Astrocyte of the hippocampus (primary cell): ENCODE measurements at regions not wholly inside any gene's neighbourhood (a gene's known extent, or its start where the extent isn't known, plus 50 kb on each side); places are given as distances from the start of the nearest gene placed in this dataset.
"Not testable (repeated sequence)": the region's sequence is repeated elsewhere in the genome, so short reads cannot be mapped to it uniquely, and the experiment has no call there.

Experiments
- DNase-seq: peaks from one replicate; pipeline ENCODE4 v3.0.0; 2011; ENCODE audit warnings: low read depth, low spot score

GRCh38 chr3:80734920-80735319 is 967.1 kb upstream of the ROBO1 start:
- DNase-seq, result no peak

GRCh38 chr3:80734483-80734882 is 966.7 kb upstream of the ROBO1 start:
- DNase-seq, result peak; percentile 9

GRCh38 chr3:80733522-80734176 is 965.9 kb upstream of the ROBO1 start:
- DNase-seq, result peak; percentile 85

GRCh38 chr3:80727561-80727960 is 959.8 kb upstream of the ROBO1 start:
- not testable (repeated sequence) for DNase-seq

- not testable (repeated sequence) for DNase-seq
These were observed 942.0 kb upstream of the ROBO1 start for GRCh38 chr3:80709597-80710322.

- no peak for DNase-seq
These were observed 937.5 kb upstream of the ROBO1 start for GRCh38 chr3:80705290-80705689.

- DNase-seq, result no peak
These were observed 933.6 kb upstream of the ROBO1 start for GRCh38 chr3:80701349-80701748.

GRCh38 chr3:80697291-80697690 is 929.5 kb upstream of the ROBO1 start:
- DNase-seq, result no peak

GRCh38 chr3:80696280-80696679 is 928.5 kb upstream of the ROBO1 start:
- no peak for DNase-seq

GRCh38 chr3:80688814-80689213 is 921.0 kb upstream of the ROBO1 start:
- peak; percentile 48 for DNase-seq

- no peak for DNase-seq
These were observed 915.2 kb upstream of the ROBO1 start for GRCh38 chr3:80682951-80683350.

- no peak for DNase-seq
These were observed 914.4 kb upstream of the ROBO1 start for GRCh38 chr3:80682235-80682634.

GRCh38 chr3:80677796-80678195 is 910.0 kb upstream of the ROBO1 start:
- DNase-seq, result peak; percentile 11

GRCh38 chr3:80676866-80677265 is 909.1 kb upstream of the ROBO1 start:
- DNase-seq, result peak; percentile 5

GRCh38 chr3:80676261-80676660 is 908.5 kb upstream of the ROBO1 start:
- no peak for DNase-seq

- DNase-seq, result no peak
These were observed 908.0 kb upstream of the ROBO1 start for GRCh38 chr3:80675790-80676189.

GRCh38 chr3:80668600-80669294 is 900.9 kb upstream of the ROBO1 start:
- no peak for DNase-seq

- DNase-seq, result no peak
These were observed 900.3 kb upstream of the ROBO1 start for GRCh38 chr3:80668100-80668499.

- no peak for DNase-seq
These were observed 895.6 kb upstream of the ROBO1 start for GRCh38 chr3:80663426-80663825.

- no peak for DNase-seq
These were observed 887.4 kb upstream of the ROBO1 start for GRCh38 chr3:80655216-80655615.

GRCh38 chr3:80649170-80649569 is 881.4 kb upstream of the ROBO1 start:
- no peak for DNase-seq

GRCh38 chr3:80643421-80643820 is 875.6 kb upstream of the ROBO1 start:
- DNase-seq, result no peak
